SK-N-SH treated with all-trans-retinoic acid at 6 μM for 48 hours (cell line): ENCODE measurements at regions not wholly inside any gene's neighbourhood (a gene's known extent, or its start where the extent isn't known, plus 50 kb on each side); places are given as distances from the start of the nearest gene placed in this dataset.

Source experiments
- ATAC-seq: fragments of 200-7000 bp; cut with Tn5 transposase; 3 replicates; pipeline ENCODE4 v1.9.1; 2020; ENCODE audit warnings: mild to moderate bottlenecking, moderate library complexity
- ARNTL ChIP-seq: fragments of 450-650 bp; formaldehyde crosslinking; IDR thresholded peaks from 2 replicates; pipeline ENCODE4 v1.5.0; 2020; ENCODE audit warnings: low read depth, mild to moderate bottlenecking, moderate library complexity, borderline replicate concordance
- BACH2 ChIP-seq: fragments of 250-450 bp; sonication (Bioruptor Pico); IDR thresholded peaks from 2 replicates; pipeline ENCODE4 v1.9.0; 2021; ENCODE audit warnings: mild to moderate bottlenecking, borderline replicate concordance
- CREB5 ChIP-seq: fragments of 250-450 bp; sonication (Bioruptor Pico); IDR thresholded peaks from 2 replicates; pipeline ENCODE4 v1.5.1; 2020; ENCODE audit warnings: low read depth, mild to moderate bottlenecking, moderate library complexity
- CSDC2 ChIP-seq: fragments of 250-450 bp; sonication (Bioruptor Pico); IDR thresholded peaks from 2 replicates; pipeline ENCODE4 v1.5.0; 2020; ENCODE audit warnings: mild to moderate bottlenecking, moderate library complexity
- CSRNP3 ChIP-seq: fragments of 250-450 bp; sonication (Bioruptor Pico); IDR thresholded peaks from 2 replicates; pipeline ENCODE4 v1.5.1; 2021; ENCODE audit warnings: mild to moderate bottlenecking, moderate library complexity
- ESRRG ChIP-seq: fragments of 250-450 bp; sonication (Bioruptor Pico); IDR thresholded peaks from 2 replicates; pipeline ENCODE4 v1.6.1; 2021; ENCODE audit warnings: mild to moderate bottlenecking
- GLIS3 ChIP-seq: fragments of 250-450 bp; sonication (Bioruptor Pico); IDR thresholded peaks from 2 replicates; pipeline ENCODE4 v1.5.0; 2020; ENCODE audit warnings: mild to moderate bottlenecking, moderate library complexity
- ISL1 ChIP-seq: fragments of 250-450 bp; sonication (Bioruptor Pico); IDR thresholded peaks from 2 replicates; pipeline ENCODE4 v2.1.2; 2022; ENCODE audit warnings: mild to moderate bottlenecking, moderate library complexity
- POU6F1 ChIP-seq: fragments of 250-450 bp; sonication (Bioruptor Pico); IDR thresholded peaks from 2 replicates; pipeline ENCODE4 v1.8.0; 2021; ENCODE audit warnings: low read depth, mild to moderate bottlenecking, moderate library complexity, borderline replicate concordance
- SNAI2 ChIP-seq: fragments of 250-450 bp; sonication (Bioruptor Pico); IDR thresholded peaks from 2 replicates; pipeline ENCODE4 v1.5.0; 2020; ENCODE audit warnings: mild to moderate bottlenecking, moderate library complexity
- TCF4 ChIP-seq: fragments of 250-450 bp; sonication (Bioruptor Pico); IDR thresholded peaks from 2 replicates; pipeline ENCODE4 v1.8.0; 2021; ENCODE audit warnings: mild to moderate bottlenecking, moderate library complexity, borderline replicate concordance
- TOX ChIP-seq: fragments of 250-450 bp; sonication (Bioruptor Pico); IDR thresholded peaks from 2 replicates; pipeline ENCODE4 v1.8.0; 2021; ENCODE audit warnings: mild to moderate bottlenecking, moderate library complexity, borderline replicate concordance
- TSHZ2 ChIP-seq: fragments of 250-450 bp; sonication (Bioruptor Pico); IDR thresholded peaks from 2 replicates; pipeline ENCODE4 v1.5.0; 2020; ENCODE audit warnings: mild to moderate bottlenecking, moderate library complexity
- ZC3H10 ChIP-seq: fragments of 250-450 bp; sonication (Bioruptor Pico); IDR thresholded peaks from 2 replicates; pipeline ENCODE4 v1.5.1; 2021; ENCODE audit warnings: mild to moderate bottlenecking, moderate library complexity
- ZFP30 ChIP-seq: fragments of 450-650 bp; formaldehyde crosslinking; IDR thresholded peaks from 2 replicates; pipeline ENCODE4 v1.5.0; 2022; ENCODE audit warnings: mild to moderate bottlenecking, moderate library complexity
- ZNF70 ChIP-seq: fragments of 450-650 bp; formaldehyde crosslinking; IDR thresholded peaks from 2 replicates; pipeline ENCODE4 v1.5.0; 2020; ENCODE audit warnings: mild to moderate bottlenecking, moderate library complexity
- ZNF8 ChIP-seq: fragments of 450-650 bp; formaldehyde crosslinking; IDR thresholded peaks from 2 replicates; pipeline ENCODE4 v1.5.0; 2020; ENCODE audit warnings: mild to moderate bottlenecking, moderate library complexity
- TF ChIP-seq, protein P1 (sequence below): fragments of 250-450 bp; sonication (Bioruptor Pico); IDR thresholded peaks from 2 replicates; pipeline ENCODE4 v1.8.0; 2020; ENCODE audit warnings: mild to moderate bottlenecking, moderate library complexity, borderline replicate concordance

GRCh38 chr16:62475573-62475972 is 439.3 kb upstream of the CDH8 start:
- no peak for ATAC-seq
- TF ChIP-seq CSDC2 (CRISPR knock-in tag) (no peak), BACH2 (CRISPR knock-in tag) (no peak), CREB5 (CRISPR knock-in tag) (no peak), ISL1 (CRISPR knock-in tag) (no peak), TOX (CRISPR knock-in tag) (no peak), SNAI2 (CRISPR knock-in tag) (no peak), ZNF8 (no peak), ARNTL (CRISPR knock-in tag) (no peak), TSHZ2 (CRISPR knock-in tag) (no peak), TCF4 (CRISPR knock-in tag) (no peak), CSRNP3 (CRISPR knock-in tag) (no peak), ESRRG (no peak), ZFP30 (CRISPR knock-in tag) (no peak)
- TF ChIP-seq, protein P1, sequence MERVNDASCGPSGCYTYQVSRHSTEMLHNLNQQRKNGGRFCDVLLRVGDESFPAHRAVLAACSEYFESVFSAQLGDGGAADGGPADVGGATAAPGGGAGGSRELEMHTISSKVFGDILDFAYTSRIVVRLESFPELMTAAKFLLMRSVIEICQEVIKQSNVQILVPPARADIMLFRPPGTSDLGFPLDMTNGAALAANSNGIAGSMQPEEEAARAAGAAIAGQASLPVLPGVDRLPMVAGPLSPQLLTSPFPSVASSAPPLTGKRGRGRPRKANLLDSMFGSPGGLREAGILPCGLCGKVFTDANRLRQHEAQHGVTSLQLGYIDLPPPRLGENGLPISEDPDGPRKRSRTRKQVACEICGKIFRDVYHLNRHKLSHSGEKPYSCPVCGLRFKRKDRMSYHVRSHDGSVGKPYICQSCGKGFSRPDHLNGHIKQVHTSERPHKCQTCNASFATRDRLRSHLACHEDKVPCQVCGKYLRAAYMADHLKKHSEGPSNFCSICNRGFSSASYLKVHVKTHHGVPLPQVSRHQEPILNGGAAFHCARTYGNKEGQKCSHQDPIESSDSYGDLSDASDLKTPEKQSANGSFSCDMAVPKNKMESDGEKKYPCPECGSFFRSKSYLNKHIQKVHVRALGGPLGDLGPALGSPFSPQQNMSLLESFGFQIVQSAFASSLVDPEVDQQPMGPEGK (CRISPR knock-in tag), result no peak

- no peak for TF ChIP-seq ZNF70 (CRISPR knock-in tag)
- no peak for ATAC-seq
Observed at GRCh38 chr16:62462971-62463370, 426.7 kb upstream of the CDH8 start.

DNA sequence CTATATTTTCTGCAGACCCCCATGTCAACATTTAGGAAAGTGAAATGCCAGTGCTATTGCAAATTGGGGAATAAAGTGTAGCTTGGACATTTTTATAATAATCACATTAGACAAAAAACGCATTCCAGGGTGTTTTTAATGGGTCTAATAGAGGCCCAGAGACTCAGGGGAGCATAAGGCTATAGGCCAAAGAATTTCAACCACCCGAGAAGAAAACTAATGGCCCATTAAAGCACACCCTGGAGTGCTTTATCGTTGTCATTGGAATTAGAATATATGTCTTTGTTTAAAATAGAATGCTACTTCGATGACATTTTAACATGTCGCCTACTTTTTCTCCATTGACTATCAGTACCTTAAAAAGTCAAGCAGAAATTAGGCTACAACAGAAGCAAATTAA is 414.1 kb upstream of the CDH8 start:
- TF ChIP-seq ZFP30 (CRISPR knock-in tag) (no peak), ISL1 (CRISPR knock-in tag) (peak; percentile 93), GLIS3 (CRISPR knock-in tag) (no peak), ZNF8 (no peak), ARNTL (CRISPR knock-in tag) (no peak), CREB5 (CRISPR knock-in tag) (no peak), ZC3H10 (no peak), POU6F1 (CRISPR knock-in tag) (no peak), BACH2 (CRISPR knock-in tag) (no peak)
- no peak for ATAC-seq

- ATAC-seq, result no peak
- TF ChIP-seq ISL1 (CRISPR knock-in tag) (peak; percentile 87), GLIS3 (CRISPR knock-in tag) (no peak)
Observed at GRCh38 chr16:62445909-62446308, 409.7 kb upstream of the CDH8 start.
